A673 (cell line): ENCODE measurements at regions not wholly inside any gene's neighbourhood (a gene's known extent, or its start where the extent isn't known, plus 50 kb on each side); places are given as distances from the start of the nearest gene placed in this dataset.
"Not testable (repeated sequence)": the region's sequence is repeated elsewhere in the genome, so short reads cannot be mapped to it uniquely, and the experiment has no call there.

Source experiments
- BruUV-seq: library from RNA; stranded (reverse); fragments of 400-500 nt; replicated peaks from 2 replicates; lab custom pipeline; 2021; lab: Mats Ljungman, UMichigan
- CTCF ChIA-PET: fragments of 300-600 bp; sonication (Branson Sonifier 250); formaldehyde crosslinking; loops from one replicate; lab custom pipeline; 2022; ENCODE audit warnings: antibody characterized with exemption; lab: Charles Lee
- POLR2A ChIA-PET: fragments of 300-600 bp; sonication (Branson Sonifier 250); formaldehyde crosslinking; loops from one replicate; lab custom pipeline; 2022; ENCODE audit warnings: antibody characterized with exemption; ENCODE audit not compliant: low non-redundant PET; lab: Charles Lee
- DNase-seq: peaks from one replicate; pipeline ENCODE4 v3.0.0-alpha.2; 2015; ENCODE audit warnings: low spot score
- H3K27ac ChIP-seq: fragments of 200-600 bp; sonication (generic); 2 replicates; pipeline ENCODE4 v1.5.1; 2016; ENCODE audit warnings: mixed run types, low read depth, mild to moderate bottlenecking, mixed read lengths, antibody characterized with exemption, low read length; ENCODE audit not compliant: poor library complexity, severe bottlenecking
- H3K27me3 ChIP-seq: fragments of 200-600 bp; sonication (generic); replicated peaks from 2 replicates; pipeline ENCODE4 v1.6.1; 2017; ENCODE audit warnings: mixed run types, low read depth, mild to moderate bottlenecking, mixed read lengths, antibody characterized with exemption, low read length; ENCODE audit not compliant: insufficient read depth, poor library complexity
- H3K36me3 ChIP-seq: fragments of 200-600 bp; sonication (generic); 2 replicates; pipeline ENCODE4 v1.6.1; 2016; ENCODE audit warnings: mixed run types, mild to moderate bottlenecking, mixed read lengths, antibody characterized with exemption, low read length; ENCODE audit not compliant: insufficient read depth, poor library complexity, severe bottlenecking
- H3K4me1 ChIP-seq: fragments of 200-600 bp; sonication (generic); 2 replicates; pipeline ENCODE4 v1.6.1; 2017; ENCODE audit warnings: mixed run types, mild to moderate bottlenecking, mixed read lengths, antibody characterized with exemption, low read length; ENCODE audit not compliant: insufficient read depth, poor library complexity, severe bottlenecking
- H3K4me3 ChIP-seq: fragments of 200-600 bp; sonication (generic); 2 replicates; pipeline ENCODE4 v1.5.1; 2016; ENCODE audit warnings: low read depth, mixed run types, mild to moderate bottlenecking, mixed read lengths, low read length; ENCODE audit not compliant: poor library complexity, severe bottlenecking
- H3K9me3 ChIP-seq: fragments of 200-600 bp; sonication (generic); 2 replicates; pipeline ENCODE4 v1.6.1; 2016; ENCODE audit warnings: mixed run types, low read depth, mild to moderate bottlenecking, mixed read lengths, antibody characterized with exemption, low read length; ENCODE audit not compliant: poor library complexity, severe bottlenecking
- CTCF ChIP-seq: fragments of 300-800, 200-600 bp; sonication (generic); conservative IDR thresholded peaks from 2 replicates; pipeline ENCODE4 v1.5.1; 2017; ENCODE audit warnings: low read depth, mild to moderate bottlenecking, antibody characterized with exemption, low read length, moderate library complexity, mixed read lengths
- EZH2 ChIP-seq: fragments of 200-600 bp; sonication (generic); IDR thresholded peaks from 2 replicates; pipeline ENCODE4 v1.6.1; 2017; ENCODE audit warnings: borderline replicate concordance, low read depth, mild to moderate bottlenecking, mixed read lengths, antibody characterized with exemption, low read length; ENCODE audit not compliant: poor library complexity, severe bottlenecking
- intact Hi-C: fragments of 100-400 bp; cut with micrococcal nuclease; formaldehyde crosslinking; loops from one replicate; pipeline ENCODE4 v1.10.0; 2022; ENCODE audit not compliant: unreplicated experiment

GRCh38 chr15:24848050-24848449 lies 106.7 kb upstream of the SNRPN start:
- no peak overlapping the region for H3K4me3 ChIP-seq
- peaks cover 16% of the 10 kb centered on the region for H3K9me3 ChIP-seq
- H3K4me1 ChIP-seq: no peaks in the 10 kb centered on the region
- H3K36me3 ChIP-seq: no peaks in the 10 kb centered on the region
- no peaks in the 10 kb centered on the region for H3K27me3 ChIP-seq
- no peak for DNase-seq
- TF ChIP-seq EZH2 (no peak), CTCF (no peak)
- BruUV-seq: no TSS peak
- intact Hi-C loops: no loop called here
- CTCF ChIA-PET: no interaction called here
- H3K27ac ChIP-seq: no peak overlapping the region
- POLR2A ChIA-PET: no interaction called here

- Histone ChIP-seq H3K36me3 (no peaks in the 10 kb centered on the region), H3K9me3 (peaks cover 29% of the 10 kb centered on the region), H3K27me3 (no peaks in the 10 kb centered on the region), H3K4me3 (no peak overlapping the region), H3K27ac (no peak overlapping the region), H3K4me1 (no peaks in the 10 kb centered on the region)
- ChIA-PET POLR2A (no interaction called here), CTCF (no interaction called here)
- no peak for DNase-seq
- BruUV-seq: no TSS peak
- TF ChIP-seq EZH2: no peak
- intact Hi-C loops: no loop called here
These were observed 98.1 kb upstream of the SNRPN start for GRCh38 chr15:24856397-24857390.

- Histone ChIP-seq H3K4me1 (no peaks in the 10 kb centered on the region), H3K4me3 (no peak overlapping the region), H3K36me3 (no peaks in the 10 kb centered on the region), H3K27ac (no peak overlapping the region), H3K27me3 (no peaks in the 10 kb centered on the region), H3K9me3 (peaks cover 21% of the 10 kb centered on the region)
- CTCF ChIA-PET: no interaction called here
- no TSS peak for BruUV-seq
- no peak for DNase-seq
- no peak for TF ChIP-seq CTCF
- no peak for TF ChIP-seq EZH2
- intact Hi-C loops: no loop called here
- POLR2A ChIA-PET: no interaction called here
These were observed 97.0 kb upstream of the SNRPN start for GRCh38 chr15:24857763-24858162.

- peaks cover 17% of the 10 kb centered on the region for H3K9me3 ChIP-seq
- CTCF ChIA-PET, BruUV-seq, H3K27me3 ChIP-seq, POLR2A ChIA-PET, DNase-seq, H3K4me3 ChIP-seq, H3K36me3 ChIP-seq, H3K4me1 ChIP-seq, intact Hi-C loops, H3K27ac ChIP-seq: not testable (repeated sequence)
These were observed 96.6 kb upstream of the SNRPN start for GRCh38 chr15:24858183-24858582.
